B cell (primary cell): ENCODE measurements at regions not wholly inside any gene's neighbourhood (a gene's known extent, or its start where the extent isn't known, plus 50 kb on each side); places are given as distances from the start of the nearest gene placed in this dataset.

Experiments used
- EZH2 ChIP-seq: IDR thresholded peaks from 2 replicates; pipeline ENCODE4 v1.6.1; 2012; ENCODE audit warnings: borderline replicate concordance, low read depth, mild to moderate bottlenecking, moderate library complexity, low read length; ENCODE audit not compliant: insufficient read depth, poor library complexity, severe bottlenecking
- TF ChIP-seq, protein P1 (sequence below): fragments of 200-600 bp; IDR thresholded peaks from one replicate; pipeline ENCODE4 v1.8.0; 2022; ENCODE audit warnings: antibody characterized with exemption, mild to moderate bottlenecking

DNA sequence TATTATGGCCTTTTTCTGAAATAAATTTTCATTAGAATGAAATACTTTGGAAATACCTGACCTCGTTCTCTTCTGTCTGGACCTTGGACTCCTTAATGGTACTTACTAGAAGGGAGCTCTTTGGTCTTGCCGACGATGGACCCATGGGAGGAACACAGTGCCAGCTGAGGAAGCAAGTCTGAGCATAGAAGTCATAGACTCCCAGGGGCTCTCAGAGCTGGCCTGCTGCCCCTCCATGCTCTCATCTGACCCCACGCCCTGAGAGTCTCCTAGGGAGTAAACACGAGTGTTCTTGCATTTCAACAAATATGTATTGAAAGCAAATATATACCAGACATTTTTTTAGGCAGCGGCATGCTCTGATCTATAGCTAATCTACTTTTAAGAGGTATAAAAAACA, 87.8 kb downstream of the PLEKHG1 start:
- TF ChIP-seq, protein P1, sequence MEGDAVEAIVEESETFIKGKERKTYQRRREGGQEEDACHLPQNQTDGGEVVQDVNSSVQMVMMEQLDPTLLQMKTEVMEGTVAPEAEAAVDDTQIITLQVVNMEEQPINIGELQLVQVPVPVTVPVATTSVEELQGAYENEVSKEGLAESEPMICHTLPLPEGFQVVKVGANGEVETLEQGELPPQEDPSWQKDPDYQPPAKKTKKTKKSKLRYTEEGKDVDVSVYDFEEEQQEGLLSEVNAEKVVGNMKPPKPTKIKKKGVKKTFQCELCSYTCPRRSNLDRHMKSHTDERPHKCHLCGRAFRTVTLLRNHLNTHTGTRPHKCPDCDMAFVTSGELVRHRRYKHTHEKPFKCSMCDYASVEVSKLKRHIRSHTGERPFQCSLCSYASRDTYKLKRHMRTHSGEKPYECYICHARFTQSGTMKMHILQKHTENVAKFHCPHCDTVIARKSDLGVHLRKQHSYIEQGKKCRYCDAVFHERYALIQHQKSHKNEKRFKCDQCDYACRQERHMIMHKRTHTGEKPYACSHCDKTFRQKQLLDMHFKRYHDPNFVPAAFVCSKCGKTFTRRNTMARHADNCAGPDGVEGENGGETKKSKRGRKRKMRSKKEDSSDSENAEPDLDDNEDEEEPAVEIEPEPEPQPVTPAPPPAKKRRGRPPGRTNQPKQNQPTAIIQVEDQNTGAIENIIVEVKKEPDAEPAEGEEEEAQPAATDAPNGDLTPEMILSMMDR: no peak
- no peak for TF ChIP-seq EZH2
